OCI-LY7 (cell line): ENCODE measurements at regions not wholly inside any gene's neighbourhood (a gene's known extent, or its start where the extent isn't known, plus 50 kb on each side); places are given as distances from the start of the nearest gene placed in this dataset.

Source experiments
- BruUV-seq: library from RNA; stranded (reverse); fragments of 400-500 nt; replicated peaks from 2 replicates; lab custom pipeline; 2021; lab: Mats Ljungman, UMichigan
- CTCF ChIA-PET: fragments of 300-600 bp; sonication (Branson Sonifier 250); formaldehyde crosslinking; loops from one replicate; lab custom pipeline; 2022; ENCODE audit warnings: antibody characterized with exemption; ENCODE audit not compliant: unreplicated experiment; lab: Charles Lee
- POLR2A ChIA-PET: fragments of 300-600 bp; sonication (Branson Sonifier 250); formaldehyde crosslinking; loops from one replicate; lab custom pipeline; 2022; ENCODE audit warnings: antibody characterized with exemption; lab: Charles Lee
- DNase-seq: peaks from one replicate; pipeline ENCODE4 v3.0.0-alpha.2; 2015; ENCODE audit warnings: low spot score
- H2AFZ ChIP-seq: fragments of 200-600 bp; sonication (generic), shearing (Covaris generic); 2 replicates; pipeline ENCODE4 v1.6.1; 2014; ENCODE audit warnings: mild to moderate bottlenecking, antibody characterized with exemption, low read length, moderate library complexity
- H3K27ac ChIP-seq: fragments of 200-600 bp; sonication (generic); 2 replicates; pipeline ENCODE4 v1.5.1; 2014; ENCODE audit warnings: mixed run types, low read depth, mild to moderate bottlenecking, moderate library complexity, low read length, inconsistent platforms; ENCODE audit not compliant: poor library complexity, severe bottlenecking
- H3K36me3 ChIP-seq: fragments of 200-600 bp; sonication (generic); 2 replicates; pipeline ENCODE4 v1.6.1; 2014; ENCODE audit warnings: mild to moderate bottlenecking, antibody characterized with exemption, low read length, moderate library complexity, mixed read lengths; ENCODE audit not compliant: insufficient read depth
- H3K4me1 ChIP-seq: fragments of 200-600 bp; sonication (generic); 2 replicates; pipeline ENCODE4 v1.5.1; 2014; ENCODE audit warnings: mild to moderate bottlenecking, low read length; ENCODE audit not compliant: insufficient read depth, poor library complexity, severe bottlenecking
- H3K4me2 ChIP-seq: fragments of 200-600 bp; sonication (generic); 2 replicates; pipeline ENCODE4 v1.6.1; 2014; ENCODE audit warnings: mild to moderate bottlenecking, low read length
- H3K4me3 ChIP-seq: fragments of 200-600 bp; sonication (generic); 2 replicates; pipeline ENCODE4 v1.5.1; 2014; ENCODE audit warnings: mild to moderate bottlenecking, low read depth, low read length; ENCODE audit not compliant: poor library complexity, severe bottlenecking
- H3K79me2 ChIP-seq: fragments of 200-600 bp; sonication (generic); 2 replicates; pipeline ENCODE4 v1.6.1; 2016; ENCODE audit warnings: low read depth, mild to moderate bottlenecking, low read length, moderate library complexity, mixed read lengths; ENCODE audit not compliant: insufficient read depth
- H3K9me2 ChIP-seq: fragments of 200-600 bp; sonication (generic); 2 replicates; pipeline ENCODE4 v1.6.1; 2016; ENCODE audit warnings: mild to moderate bottlenecking, low read length, mixed read lengths; ENCODE audit not compliant: insufficient read depth
- H3K9me3 ChIP-seq: fragments of 200-600 bp; sonication (generic); 2 replicates; pipeline ENCODE4 v1.6.1; 2014; ENCODE audit warnings: mild to moderate bottlenecking, mixed run types, low read length, mixed read lengths
- H4K20me1 ChIP-seq: fragments of 200-600 bp; sonication (generic); 2 replicates; pipeline ENCODE4 v1.6.1; 2014; ENCODE audit warnings: mild to moderate bottlenecking, antibody characterized with exemption, low read length, moderate library complexity, mixed read lengths; ENCODE audit not compliant: insufficient read depth
- CTCF ChIP-seq: fragments of 200-600 bp; sonication (generic); conservative IDR thresholded peaks from 2 replicates; pipeline ENCODE4 v1.5.1; 2014; ENCODE audit warnings: mild to moderate bottlenecking, antibody characterized with exemption, low read length, moderate library complexity, mixed read lengths
- EZH2phosphoT487 ChIP-seq: fragments of 200-600 bp; sonication (generic); IDR thresholded peaks from 2 replicates; pipeline ENCODE4 v1.6.1; 2018; ENCODE audit warnings: low read depth, borderline replicate concordance, mild to moderate bottlenecking, mixed run types, antibody characterized with exemption, low read length, moderate library complexity, mixed read lengths
- intact Hi-C: fragments of 100-400 bp; cut with micrococcal nuclease; formaldehyde crosslinking; loops from one replicate; pipeline ENCODE4 v1.10.0; 2022; ENCODE audit not compliant: unreplicated experiment

- intact Hi-C loops = no loop called here
- BruUV-seq = no TSS peak
- no peak overlapping the region for H2AFZ ChIP-seq
- ChIA-PET CTCF (no interaction called here), POLR2A (interaction anchor here (0.6 to 0.8 kb wide), 2 partner anchors 11 to 1204 kb away, joined by 3 read pairs; no protein-coding TSS in a partner anchor)
- no peaks in the 10 kb centered on the region for H3K9me2 ChIP-seq
- no peaks in the 10 kb centered on the region for H3K4me1 ChIP-seq
- H3K4me2 ChIP-seq = no peak overlapping the region
- H3K79me2 ChIP-seq = no peaks in the 10 kb centered on the region
- no peak overlapping the region for H3K4me3 ChIP-seq
- H4K20me1 ChIP-seq = no peaks in the 10 kb centered on the region
- no peak for TF ChIP-seq EZH2phosphoT487
- peak; percentile 56; the same call in 1 of the 2 replicates for TF ChIP-seq CTCF
- no peak overlapping the region for H3K27ac ChIP-seq
- H3K36me3 ChIP-seq = no peaks in the 10 kb centered on the region
- H3K9me3 ChIP-seq = no peaks in the 10 kb centered on the region
- no peak for DNase-seq
Observed at GRCh38 chr6:165848086-165848426, 185.0 kb upstream of the PDE10A start.

- Histone ChIP-seq H3K9me3 (no peaks in the 10 kb centered on the region), H3K4me1 (no peaks in the 10 kb centered on the region), H3K4me3 (no peak overlapping the region), H3K79me2 (no peaks in the 10 kb centered on the region), H3K36me3 (no peaks in the 10 kb centered on the region), H2AFZ (no peak overlapping the region), H3K27ac (no peak overlapping the region), H4K20me1 (no peaks in the 10 kb centered on the region), H3K4me2 (no peak overlapping the region), H3K9me2 (no peaks in the 10 kb centered on the region)
- DNase-seq = no peak
- intact Hi-C loops = no loop called here
- ChIA-PET CTCF (no interaction called here), POLR2A (interaction anchor here (0.6 to 0.8 kb wide), 2 partner anchors 12 to 1204 kb away, joined by 3 read pairs; no protein-coding TSS in a partner anchor)
- TF ChIP-seq EZH2phosphoT487 (no peak), CTCF (no peak)
- no TSS peak for BruUV-seq
Observed at GRCh38 chr6:165847407-165848085, 184.5 kb upstream of the PDE10A start.
